Psoas muscle (tissue), 7 donors: ENCODE measurements at regions not wholly inside any gene's neighbourhood (a gene's known extent, or its start where the extent isn't known, plus 50 kb on each side); places are given as distances from the start of the nearest gene placed in this dataset.

ENCODE experiments used
- ATAC-seq, 4 donors: fragments of 200-7000 bp; cut with Tn5 transposase; one replicate each; pipeline ENCODE4 v1.9.1; 2020; ENCODE audit warnings: moderate library complexity in 3 of 4, mild to moderate bottlenecking in 2 of 4
- DNase-seq, 2 donors: peaks; one replicate each; pipeline ENCODE4 v3.0.0-alpha.2; 2020
- H3K27ac ChIP-seq: fragments of 200-600 bp; one replicate; pipeline ENCODE4 v1.8.0; 2022
- H3K27me3 ChIP-seq, 3 donors: fragments of 200-600 bp in 1 of 3; one replicate each; pipeline versions ENCODE4 v1.6.1 to v1.8.0; 2013 to 2022; ENCODE audit warnings: low read length in 2 of 3, mild to moderate bottlenecking in 2 of 3, moderate library complexity in 1 of 3; ENCODE audit not compliant: insufficient read depth in 3 of 3
- H3K36me3 ChIP-seq, 2 donors: fragments of 200-600 bp in 1 of 2; one replicate each; pipeline versions ENCODE4 v1.6.1 to v1.8.0; 2013 to 2022; ENCODE audit warnings: low read depth in 1 of 2, mild to moderate bottlenecking in 1 of 2, moderate library complexity in 1 of 2; ENCODE audit not compliant: insufficient read depth in 1 of 2
- H3K4me1 ChIP-seq: fragments of 200-600 bp; one replicate; pipeline ENCODE4 v1.8.0; 2022
- H3K4me3 ChIP-seq: fragments of 200-600 bp; one replicate; pipeline ENCODE4 v1.8.0; 2022; ENCODE audit warnings: mild to moderate bottlenecking
- H3K9me3 ChIP-seq: fragments of 200-600 bp; one replicate; pipeline ENCODE4 v1.8.0; 2022
- WGBS, 3 donors: extraction: QIAGEN DNeasy Blood & Tissue Kit; methylation state at CpG; one replicate each; pipeline versions ENCODE4 v1.1.6 to v1.1.7; 2013; 5-methylcytosine and 5-hydroxymethylcytosine counted together
- intact Hi-C, 2 donors: fragments of 100-400 bp; cut with DNase I; formaldehyde crosslinking; loops; one replicate each; pipeline versions ENCODE4 v1.11.0 to v1.14.2; 2022
- TF ChIP-seq, protein P1 (sequence below): fragments of 200-600 bp; IDR thresholded peaks from one replicate; pipeline ENCODE4 v1.8.0; 2022; ENCODE audit warnings: antibody characterized with exemption
- donor health status: healthy with polysubstance abuse.
- donor health status: DM: no; HTN: no; CAD: no; lungs with moderate emphysema.
- donor health status: Bipolar disorder and iron deficiency.
- donor health status: healthy.
- donor health status: DM: yes; HTN: yes; CAD: no.
- donor health status: DM: no; HTN: no; CAD: no.
- donor health status: DM: yes; HTN: yes; CAD: no.

DNA sequence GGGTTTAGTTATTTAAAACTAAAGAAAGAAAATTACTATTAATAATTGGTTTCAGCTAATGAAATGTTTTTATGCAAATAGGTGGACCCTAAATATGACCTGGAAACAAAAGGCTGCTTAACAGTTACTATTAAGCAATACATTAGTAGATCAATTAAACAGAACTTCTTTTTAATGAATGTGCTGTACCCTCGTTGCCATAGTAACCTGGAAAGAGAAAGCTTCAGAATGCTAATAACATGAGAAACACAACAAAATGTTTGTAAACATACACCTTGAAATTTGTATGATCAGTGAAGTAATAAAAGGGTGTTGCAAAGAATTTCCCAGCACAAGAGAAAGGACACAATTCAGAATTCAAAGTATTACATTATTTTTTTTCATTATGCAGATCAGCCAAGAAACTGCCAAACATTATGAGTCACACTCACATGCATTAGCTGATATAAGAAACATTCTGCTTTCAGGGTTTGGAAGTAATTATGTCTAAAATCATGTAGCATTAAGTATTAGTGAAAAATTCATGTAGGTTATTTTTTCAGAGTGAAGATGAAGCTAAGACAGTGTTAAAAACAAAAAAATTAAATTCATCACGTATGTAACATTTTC is 348.3 kb downstream of the ISL1 start:
- WGBS, 3 donors: 55 to 69% (median 58%) methylated on average over 2 of the region's 2 CpGs
- no peak overlapping the region for H3K27ac ChIP-seq
- no peaks in the 10 kb centered on the region for H3K36me3 ChIP-seq
- no peaks in the 10 kb centered on the region for H3K9me3 ChIP-seq
- DNase-seq (no peak), ATAC-seq (no peak)
- TF ChIP-seq, protein P1, sequence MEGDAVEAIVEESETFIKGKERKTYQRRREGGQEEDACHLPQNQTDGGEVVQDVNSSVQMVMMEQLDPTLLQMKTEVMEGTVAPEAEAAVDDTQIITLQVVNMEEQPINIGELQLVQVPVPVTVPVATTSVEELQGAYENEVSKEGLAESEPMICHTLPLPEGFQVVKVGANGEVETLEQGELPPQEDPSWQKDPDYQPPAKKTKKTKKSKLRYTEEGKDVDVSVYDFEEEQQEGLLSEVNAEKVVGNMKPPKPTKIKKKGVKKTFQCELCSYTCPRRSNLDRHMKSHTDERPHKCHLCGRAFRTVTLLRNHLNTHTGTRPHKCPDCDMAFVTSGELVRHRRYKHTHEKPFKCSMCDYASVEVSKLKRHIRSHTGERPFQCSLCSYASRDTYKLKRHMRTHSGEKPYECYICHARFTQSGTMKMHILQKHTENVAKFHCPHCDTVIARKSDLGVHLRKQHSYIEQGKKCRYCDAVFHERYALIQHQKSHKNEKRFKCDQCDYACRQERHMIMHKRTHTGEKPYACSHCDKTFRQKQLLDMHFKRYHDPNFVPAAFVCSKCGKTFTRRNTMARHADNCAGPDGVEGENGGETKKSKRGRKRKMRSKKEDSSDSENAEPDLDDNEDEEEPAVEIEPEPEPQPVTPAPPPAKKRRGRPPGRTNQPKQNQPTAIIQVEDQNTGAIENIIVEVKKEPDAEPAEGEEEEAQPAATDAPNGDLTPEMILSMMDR: no peak
- H3K4me1 ChIP-seq: no peaks in the 10 kb centered on the region
- no peaks in the 10 kb centered on the region for H3K27me3 ChIP-seq
- no peak overlapping the region for H3K4me3 ChIP-seq
- intact Hi-C loops: no loop called here

DNA sequence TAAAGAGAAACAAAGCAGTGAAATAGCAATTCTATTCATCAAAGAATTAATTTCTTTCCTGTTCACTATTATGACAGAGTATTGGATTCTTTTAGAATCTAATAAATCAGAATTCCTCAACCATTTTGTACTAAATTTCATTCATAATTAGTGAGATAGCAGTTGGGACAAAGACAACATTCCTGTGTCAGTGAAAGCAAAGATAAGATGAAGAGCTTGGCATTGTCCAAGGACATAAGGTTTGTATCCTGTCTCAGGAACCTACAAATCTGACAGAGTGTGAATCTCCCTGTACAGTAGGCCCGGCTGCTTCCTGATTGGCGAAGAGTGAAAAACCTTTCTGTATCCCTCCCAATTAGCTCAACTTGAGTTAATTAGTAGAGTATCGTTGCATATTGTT is 349.1 kb downstream of the ISL1 start:
- WGBS, 3 donors: 57 to 62% (median 59%) methylated on average over 3 of the region's 3 CpGs

DNA sequence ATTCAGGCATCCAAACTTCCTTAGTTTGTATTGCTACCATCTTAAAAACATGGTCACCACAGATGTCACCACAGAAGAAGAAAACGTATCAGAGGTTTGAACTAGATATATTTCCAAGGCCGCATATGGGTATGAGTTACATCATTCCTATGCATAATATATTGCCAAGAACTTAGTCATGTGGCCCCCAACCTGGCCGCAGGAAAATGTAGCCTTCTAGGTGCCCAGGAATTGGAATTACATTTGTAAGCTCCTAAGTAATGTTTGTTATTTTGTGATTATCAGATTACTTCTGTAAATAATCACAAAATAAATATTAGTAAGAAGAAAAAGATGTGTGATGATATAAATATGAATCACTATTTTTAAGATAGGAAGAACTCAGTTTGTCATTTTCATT is 351.4 kb downstream of the ISL1 start:
- no peak for ATAC-seq
- WGBS, 3 donors: 88 to 90% (median 90%) methylated on average over 3 of the region's 3 CpGs
- no peak overlapping the region for H3K4me3 ChIP-seq
- H3K27me3 ChIP-seq: no peaks in the 10 kb centered on the region
- no peaks in the 10 kb centered on the region for H3K36me3 ChIP-seq
- intact Hi-C loops: no loop called here
- no peak for DNase-seq
- H3K9me3 ChIP-seq: no peaks in the 10 kb centered on the region
- no peaks in the 10 kb centered on the region for H3K4me1 ChIP-seq
- H3K27ac ChIP-seq: no peak overlapping the region
- TF ChIP-seq, protein P1: no peak

More for the DNA sequence above, 349.1 kb downstream of the ISL1 start:
- Histone ChIP-seq H3K27me3 (no peaks in the 10 kb centered on the region), H3K27ac (no peak overlapping the region), H3K9me3 (no peaks in the 10 kb centered on the region), H3K36me3 (no peaks in the 10 kb centered on the region), H3K4me1 (no peaks in the 10 kb centered on the region), H3K4me3 (no peak overlapping the region)
- DNase-seq (no peak), ATAC-seq (no peak)
- intact Hi-C loops: no loop called here
- TF ChIP-seq, protein P1: no peak

DNA sequence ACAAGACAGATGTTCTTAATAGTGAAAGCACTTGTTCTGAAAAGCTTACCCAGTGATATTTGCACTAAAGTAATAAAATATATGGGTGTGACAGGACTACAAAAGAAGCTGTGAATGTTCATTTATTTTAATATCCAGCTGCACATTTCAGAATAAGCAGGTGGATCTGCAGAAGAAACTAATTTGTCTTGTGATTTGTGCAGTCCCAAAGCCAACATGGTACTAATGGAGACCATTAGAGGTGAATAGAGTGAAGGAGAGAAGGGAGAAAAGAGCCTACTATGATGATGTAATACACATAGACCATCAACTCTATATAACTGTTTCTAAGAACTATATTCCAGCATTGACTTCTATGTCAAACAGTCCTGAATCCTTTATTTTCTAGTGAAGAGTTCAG is 362.8 kb downstream of the ISL1 start:
- no peak for ATAC-seq
- Histone ChIP-seq H3K4me3 (no peak overlapping the region), H3K27me3 (no peaks in the 10 kb centered on the region), H3K27ac (no peak overlapping the region), H3K9me3 (no peaks in the 10 kb centered on the region), H3K36me3 (no peaks in the 10 kb centered on the region), H3K4me1 (no peaks in the 10 kb centered on the region)
- no peak for DNase-seq
- TF ChIP-seq, protein P1: no peak
- intact Hi-C loops: no loop called here

DNA sequence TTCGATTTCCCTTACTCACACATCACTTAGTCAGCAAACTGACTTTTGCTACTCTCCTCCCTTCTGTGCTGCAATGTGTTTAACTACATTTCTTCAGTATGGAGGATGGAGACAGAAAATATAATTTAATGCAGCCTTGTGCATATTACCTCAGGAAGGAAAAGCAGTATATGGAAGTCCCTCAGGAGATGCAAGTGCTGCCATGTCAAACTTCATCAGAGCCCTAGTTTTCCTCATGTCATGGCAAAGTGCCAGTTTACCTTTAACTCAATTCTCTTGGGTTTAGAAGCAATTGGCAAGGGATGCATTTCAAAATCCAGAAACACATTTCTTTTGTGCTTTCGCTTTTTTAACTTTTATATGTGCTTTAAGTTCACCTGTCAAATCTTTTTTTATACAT is 365.4 kb downstream of the ISL1 start:
- 65 to 75% (median 72%) methylated on average over 2 of the region's 2 CpGs for WGBS, 3 donors
- H3K27ac ChIP-seq: no peak overlapping the region
- no peak for ATAC-seq
- intact Hi-C loops: no loop called here
- no peak for DNase-seq
- H3K9me3 ChIP-seq: no peaks in the 10 kb centered on the region
- no peaks in the 10 kb centered on the region for H3K27me3 ChIP-seq
- TF ChIP-seq, protein P1: no peak
- H3K4me3 ChIP-seq: no peak overlapping the region
- no peaks in the 10 kb centered on the region for H3K36me3 ChIP-seq
- H3K4me1 ChIP-seq: no peaks in the 10 kb centered on the region
